GM18511 (cell line): ENCODE measurements at regions not wholly inside any gene's neighbourhood (a gene's known extent, or its start where the extent isn't known, plus 50 kb on each side); places are given as distances from the start of the nearest gene placed in this dataset.
"Not testable (repeated sequence)": the region's sequence is repeated elsewhere in the genome, so short reads cannot be mapped to it uniquely, and the experiment has no call there.

ENCODE experiments used
- ATAC-seq: cut with Tn5 transposase; IDR thresholded peaks from one replicate; pipeline ENCODE4 v1.9.1; 2021; ENCODE audit warnings: mild to moderate bottlenecking, moderate library complexity; ENCODE audit not compliant: unreplicated experiment

DNA sequence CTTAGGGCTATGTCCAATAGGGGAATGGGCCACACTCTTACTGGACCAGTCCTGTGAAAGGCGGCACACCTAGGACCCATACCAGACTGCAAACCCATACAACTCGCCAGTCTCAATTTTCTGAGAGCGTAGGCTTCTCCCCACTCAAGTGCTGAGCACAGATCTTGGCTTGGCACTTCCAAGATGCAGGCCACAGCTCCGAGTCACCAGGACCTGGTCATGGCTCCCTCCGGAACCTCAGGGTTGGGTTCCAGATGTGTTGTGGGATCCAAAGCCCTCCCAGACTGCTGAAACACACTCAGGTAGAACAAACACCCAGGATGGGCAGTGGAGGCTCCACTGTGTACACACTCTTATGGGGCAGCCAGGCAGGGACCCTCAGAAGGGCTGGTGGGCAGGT, 103.3 kb downstream of the TMEM144 start:
- no peak for ATAC-seq

GRCh38 chr4:158314756-158315487, 104.6 kb downstream of the TMEM144 start:
- ATAC-seq = no peak

DNA sequence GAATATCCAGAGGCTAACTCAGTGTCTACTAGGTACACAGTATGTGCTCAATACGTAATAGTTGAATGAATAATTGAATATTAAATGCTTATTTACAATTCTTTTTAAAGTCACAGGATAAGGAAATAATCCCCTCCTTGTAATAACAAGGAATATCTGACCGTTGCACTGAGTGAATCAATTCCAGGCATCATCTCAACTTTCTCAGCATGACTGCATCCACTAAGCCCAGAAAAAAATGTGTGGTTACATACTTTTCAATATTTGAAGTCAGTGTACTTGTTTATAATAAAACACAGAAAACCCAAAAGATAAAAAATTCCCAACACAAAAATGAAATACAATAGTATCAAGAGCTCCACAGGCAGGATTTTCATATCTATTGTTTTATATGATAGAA, 105.4 kb downstream of the TMEM144 start:
- ATAC-seq = no peak

- ATAC-seq = peak; percentile 65
Measured at GRCh38 chr4:158316264-158316663, 106.0 kb downstream of the TMEM144 start.

- ATAC-seq = no peak
Measured at GRCh38 chr4:158319880-158320279, 109.6 kb downstream of the TMEM144 start.

GRCh38 chr4:158322109-158322508, 111.8 kb downstream of the TMEM144 start:
- no peak for ATAC-seq

GRCh38 chr4:158327525-158327924, 117.2 kb downstream of the TMEM144 start:
- ATAC-seq = no peak

GRCh38 chr4:158331863-158332262, 121.6 kb downstream of the TMEM144 start:
- ATAC-seq = no peak

- ATAC-seq = no peak
Measured at GRCh38 chr4:158333820-158334219, 123.5 kb downstream of the TMEM144 start.

- no peak for ATAC-seq
Measured at GRCh38 chr4:158341896-158342295, 131.6 kb downstream of the TMEM144 start.

DNA sequence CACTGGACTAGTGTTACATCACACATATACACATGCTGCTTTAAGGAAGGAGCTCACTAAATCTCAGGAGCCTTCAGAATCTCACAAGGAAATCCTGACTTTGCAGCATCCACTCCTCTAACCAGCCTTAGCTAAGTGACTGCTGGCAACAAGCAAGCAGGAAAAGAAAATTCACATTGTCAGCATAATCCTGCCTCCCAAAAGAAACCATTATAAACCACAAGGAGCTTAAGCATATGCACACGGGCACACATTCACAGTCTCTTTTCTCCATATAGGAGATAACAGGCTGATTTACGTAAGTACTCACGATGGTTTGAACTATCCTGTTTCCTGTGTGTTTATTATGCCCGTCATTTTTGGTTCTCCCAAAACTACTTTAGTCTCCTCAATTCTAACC, 136.3 kb downstream of the TMEM144 start:
- no peak for ATAC-seq

DNA sequence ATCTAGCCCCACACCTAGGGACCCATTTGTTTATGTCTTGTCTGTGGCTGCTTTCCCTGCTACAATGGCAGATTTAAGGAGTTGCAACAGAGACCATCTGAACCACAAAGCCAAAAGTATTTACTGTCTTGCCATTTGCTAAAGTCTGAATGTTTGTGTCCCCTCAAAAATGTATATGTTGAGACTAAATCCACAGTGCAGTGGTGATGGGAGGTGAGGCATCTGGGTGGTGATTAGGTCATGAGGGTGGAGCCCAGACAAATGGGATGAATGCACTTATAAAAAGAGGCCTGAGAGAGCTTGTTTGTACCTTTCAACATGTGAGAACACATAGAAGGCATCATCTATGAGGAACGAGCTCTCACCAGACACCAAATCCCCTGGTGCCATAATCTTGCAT, 137.3 kb downstream of the TMEM144 start:
- ATAC-seq = no peak

DNA sequence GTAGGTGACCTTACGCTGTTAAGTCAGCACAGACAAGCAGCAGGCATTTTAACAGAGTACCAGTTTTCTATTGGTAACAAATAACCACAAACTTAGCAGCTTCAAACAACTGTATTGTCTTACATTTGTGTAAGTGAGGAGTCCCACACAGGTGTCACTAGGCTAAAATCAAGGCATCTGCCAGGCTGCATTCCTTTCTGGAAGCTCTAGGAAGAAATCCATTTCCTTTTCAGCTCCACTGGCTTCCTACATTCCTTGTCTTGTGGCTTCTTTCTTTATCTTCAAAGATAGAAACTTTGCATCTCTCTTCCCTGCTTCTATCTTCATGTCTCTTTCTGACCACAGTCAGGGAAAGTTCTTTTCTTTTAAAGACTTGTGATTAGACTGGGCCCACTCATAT, 139.9 kb downstream of the TMEM144 start:
- ATAC-seq = no peak

GRCh38 chr4:158353541-158354304, 143.4 kb downstream of the TMEM144 start:
- ATAC-seq = no peak

- no peak for ATAC-seq
Measured at GRCh38 chr4:158356301-158356700, 146.0 kb downstream of the TMEM144 start.

DNA sequence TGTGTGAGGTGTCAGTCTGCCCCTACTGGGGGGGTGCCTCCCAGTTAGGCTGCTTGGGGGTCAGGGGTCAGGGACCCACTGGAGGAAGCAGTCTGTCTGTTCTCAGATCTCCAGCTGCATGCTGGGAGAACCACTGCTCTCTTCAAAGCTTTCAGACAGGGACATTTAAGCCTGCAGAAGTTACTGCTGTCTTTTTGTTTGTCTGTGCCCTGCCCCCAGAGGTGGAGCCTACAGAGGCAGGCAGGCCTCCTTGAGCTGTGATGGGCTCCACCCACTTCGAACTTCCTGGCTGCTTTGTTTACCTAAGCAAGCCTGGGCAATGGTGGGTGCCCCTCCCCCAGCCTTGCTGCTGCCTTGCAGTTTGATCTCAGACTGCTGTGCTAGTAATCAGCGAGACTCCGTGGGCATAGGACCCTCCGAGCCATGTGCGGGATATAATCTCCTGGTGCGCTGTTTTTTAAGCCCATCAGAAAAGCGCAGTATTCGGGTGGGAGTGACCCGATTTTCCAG, 153.7 kb upstream of the RXFP1 start:
- ATAC-seq = not testable (repeated sequence)

- no peak for ATAC-seq
Measured at GRCh38 chr4:158371158-158371557, 150.5 kb upstream of the RXFP1 start.

DNA sequence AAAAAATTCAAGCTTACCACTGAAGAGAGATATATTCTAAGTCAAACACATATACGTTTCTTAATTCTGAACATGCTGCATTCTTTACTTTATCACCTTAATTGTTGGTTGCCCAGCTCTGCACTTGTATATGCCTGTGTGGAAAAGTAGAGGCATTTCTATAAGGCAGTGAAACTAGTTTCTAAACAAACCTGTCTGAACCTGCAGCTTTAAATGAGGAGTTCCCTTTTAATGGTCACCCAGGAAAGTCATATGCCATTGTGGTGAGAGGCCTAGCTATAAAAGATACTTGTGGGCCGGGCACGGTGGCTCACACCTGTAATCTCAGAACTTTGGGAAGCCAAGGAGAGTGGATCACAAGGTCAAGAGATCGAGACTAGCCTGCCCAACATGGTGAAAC, 147.4 kb upstream of the RXFP1 start:
- no peak for ATAC-seq

DNA sequence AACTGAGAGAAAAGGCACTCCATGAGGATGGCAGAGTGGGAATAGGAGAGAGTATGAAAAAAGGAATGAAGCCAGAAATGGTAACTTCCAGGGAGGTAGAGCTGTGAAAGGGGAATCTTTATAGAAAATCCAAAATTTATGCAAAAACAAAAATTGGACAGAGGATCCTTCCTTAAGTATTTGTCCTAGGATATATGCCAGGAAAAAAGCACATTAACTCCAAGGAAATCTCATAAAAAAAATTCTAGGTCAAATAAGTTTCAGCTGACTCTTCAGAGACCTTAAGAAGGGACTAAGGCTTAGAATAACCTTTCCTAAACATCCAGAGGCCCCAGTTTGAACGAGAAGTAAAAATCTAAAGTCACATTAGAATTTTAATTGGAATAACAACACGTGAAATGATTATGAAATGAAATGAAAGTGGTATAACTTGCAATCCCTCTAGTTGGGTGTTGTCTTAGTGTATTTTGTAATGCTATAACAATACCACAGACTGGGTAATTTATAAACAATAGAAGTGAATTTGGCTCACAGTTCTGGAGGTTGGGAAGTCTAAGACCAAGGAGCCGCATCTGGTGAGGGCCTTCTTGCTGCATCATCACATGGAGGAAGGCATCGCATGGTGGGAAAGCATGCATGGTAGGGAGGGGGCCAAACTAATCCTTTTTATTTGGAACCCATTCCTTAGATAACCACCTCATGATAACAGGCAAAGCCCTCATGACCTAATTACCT, 145.4 kb upstream of the RXFP1 start:
- no peak for ATAC-seq

GRCh38 chr4:158384414-158384813, 137.3 kb upstream of the RXFP1 start:
- no peak for ATAC-seq

- no peak for ATAC-seq
Measured at GRCh38 chr4:158395343-158395742, 126.3 kb upstream of the RXFP1 start.

GRCh38 chr4:158395889-158396288, 125.8 kb upstream of the RXFP1 start:
- no peak for ATAC-seq
